ENCODE measurements at regions not wholly inside any gene's neighbourhood (a gene's known extent, or its start where the extent isn't known, plus 50 kb on each side); places are given as distances from the start of the nearest gene placed in this dataset.
"Not testable (repeated sequence)": the region's sequence is repeated elsewhere in the genome, so short reads cannot be mapped to it uniquely, and the experiment has no call there.

DNA sequence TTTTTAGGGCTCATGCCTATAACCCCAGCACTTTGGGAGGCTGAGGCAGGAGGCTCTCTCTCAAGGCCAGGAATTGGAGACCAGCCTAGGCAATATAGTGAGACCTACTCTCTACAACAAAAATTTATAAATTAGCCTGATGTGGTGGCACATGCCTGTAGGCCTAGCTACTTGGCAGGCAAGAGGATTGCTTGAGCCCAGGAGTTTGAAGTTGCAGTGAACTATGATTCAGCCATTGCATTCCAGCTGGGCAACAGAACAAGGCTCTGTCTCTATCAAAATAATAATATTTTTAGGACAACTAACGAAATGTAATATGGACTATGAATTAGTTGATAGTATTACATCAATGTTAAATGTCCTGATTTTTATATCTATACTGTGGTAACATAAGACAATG lies 68.8 kb upstream of the ARID1A start:
- Histone ChIP-seq H3K4me1 (peaks cover 5 to 70% (median 34%) of the 10 kb centered on the region in 6 donors), H3K9me3 (no peaks in the 10 kb centered on the region), H3K36me3 (no peaks in the 10 kb centered on the region), H3K27ac (peak overlapping the region in 7 of 8 donors; percentile 1 to 87 (median 39)), H3K4me3 (no peak overlapping the region), H3K27me3 (replicated peaks in 1 of 7) (no peaks in the 10 kb centered on the region)
- intact Hi-C loops (cut with DNase I; ENCODE audit: low total_unique reads) = no loop called here
- no peak for TF ChIP-seq POLR2AphosphoS5 (IDR thresholded peaks at IDR 0.05)
- TF ChIP-seq, protein P1, sequence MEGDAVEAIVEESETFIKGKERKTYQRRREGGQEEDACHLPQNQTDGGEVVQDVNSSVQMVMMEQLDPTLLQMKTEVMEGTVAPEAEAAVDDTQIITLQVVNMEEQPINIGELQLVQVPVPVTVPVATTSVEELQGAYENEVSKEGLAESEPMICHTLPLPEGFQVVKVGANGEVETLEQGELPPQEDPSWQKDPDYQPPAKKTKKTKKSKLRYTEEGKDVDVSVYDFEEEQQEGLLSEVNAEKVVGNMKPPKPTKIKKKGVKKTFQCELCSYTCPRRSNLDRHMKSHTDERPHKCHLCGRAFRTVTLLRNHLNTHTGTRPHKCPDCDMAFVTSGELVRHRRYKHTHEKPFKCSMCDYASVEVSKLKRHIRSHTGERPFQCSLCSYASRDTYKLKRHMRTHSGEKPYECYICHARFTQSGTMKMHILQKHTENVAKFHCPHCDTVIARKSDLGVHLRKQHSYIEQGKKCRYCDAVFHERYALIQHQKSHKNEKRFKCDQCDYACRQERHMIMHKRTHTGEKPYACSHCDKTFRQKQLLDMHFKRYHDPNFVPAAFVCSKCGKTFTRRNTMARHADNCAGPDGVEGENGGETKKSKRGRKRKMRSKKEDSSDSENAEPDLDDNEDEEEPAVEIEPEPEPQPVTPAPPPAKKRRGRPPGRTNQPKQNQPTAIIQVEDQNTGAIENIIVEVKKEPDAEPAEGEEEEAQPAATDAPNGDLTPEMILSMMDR (IDR thresholded peaks at IDR 0.05 in 8 of 11, conservative IDR thresholded peaks at IDR 0.05 in 3 of 11) = no peak
- no peak for TF ChIP-seq POLR2A (IDR thresholded peaks at IDR 0.05)
- DNase-seq = no peak
- 80 to 92% (median 88%) methylated on average over 1 of the region's 1 CpG for WGBS, 5 donors

DNA sequence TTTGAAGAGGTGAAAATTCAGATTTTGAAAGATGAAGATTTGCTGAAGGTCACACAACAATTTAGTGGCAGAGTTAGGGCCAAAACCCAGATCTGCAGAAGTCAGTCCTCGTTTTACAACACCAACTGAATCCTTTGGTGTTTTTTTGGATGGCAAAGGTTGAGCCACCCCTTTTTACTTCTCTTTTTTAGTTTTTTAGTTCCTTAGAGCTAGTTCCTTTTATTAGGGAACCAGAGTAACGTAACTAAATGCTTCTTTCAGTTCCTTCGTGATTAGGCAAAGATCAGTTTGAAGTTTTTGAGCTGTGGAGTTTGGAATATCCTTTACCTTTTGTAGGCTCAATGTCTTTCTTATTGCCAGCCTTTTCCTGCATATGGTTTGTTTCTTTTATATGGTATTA lies 67.9 kb upstream of the ARID1A start:
- no peak for DNase-seq
- 28 to 52% (median 46%) methylated on average over 3 of the region's 3 CpGs for WGBS, 5 donors
- Histone ChIP-seq H3K27ac (peak overlapping the region; percentile 6 to 87 (median 73)), H3K4me3 (peak overlapping the region in 1 of 8 donors; percentile 17), H3K36me3 (no peaks in the 10 kb centered on the region), H3K9me3 (no peaks in the 10 kb centered on the region), H3K27me3 (replicated peaks in 1 of 7) (no peaks in the 10 kb centered on the region), H3K4me1 (peaks cover 5 to 71% (median 38%) of the 10 kb centered on the region in 6 donors)
- TF ChIP-seq, protein P1 (IDR thresholded peaks at IDR 0.05 in 8 of 11, conservative IDR thresholded peaks at IDR 0.05 in 3 of 11) = no peak
- no peak for TF ChIP-seq POLR2AphosphoS5 (IDR thresholded peaks at IDR 0.05)
- TF ChIP-seq POLR2A (IDR thresholded peaks at IDR 0.05) = no peak
- intact Hi-C loops (cut with DNase I; ENCODE audit: low total_unique reads) = no loop called here

DNA sequence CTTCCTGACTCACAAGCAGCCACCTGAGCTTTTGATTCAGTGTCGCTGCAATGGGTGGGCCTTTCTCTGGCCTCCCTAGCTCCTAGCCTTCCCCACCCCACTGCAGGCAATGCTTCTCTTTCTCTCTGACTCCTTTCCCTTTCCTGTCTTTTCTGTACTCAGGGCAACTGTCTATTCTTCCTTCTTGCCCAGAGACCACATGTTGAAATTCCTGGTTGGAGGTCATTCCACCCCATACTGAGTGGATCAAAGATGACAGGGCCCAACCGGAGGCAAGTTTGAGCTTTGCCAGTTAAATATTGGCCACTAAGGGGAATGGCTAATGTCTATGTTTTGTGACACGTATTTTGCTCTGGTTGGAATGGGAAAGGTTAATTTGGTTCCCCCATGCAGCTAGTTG lies 65.2 kb upstream of the ARID1A start:
- Histone ChIP-seq H3K27ac (peak overlapping the region in 3 of 8 donors; percentile 53 to 70 (median 64)), H3K4me3 (no peak overlapping the region), H3K27me3 (replicated peaks in 1 of 7) (no peaks in the 10 kb centered on the region), H3K9me3 (no peaks in the 10 kb centered on the region), H3K36me3 (no peaks in the 10 kb centered on the region), H3K4me1 (peaks cover 5 to 71% (median 38%) of the 10 kb centered on the region in 6 donors)
- no peak for DNase-seq
- WGBS, 5 donors = 83 to 91% (median 85%) methylated on average over 3 of the region's 3 CpGs
- no peak for TF ChIP-seq POLR2A (IDR thresholded peaks at IDR 0.05)
- TF ChIP-seq, protein P1 (IDR thresholded peaks at IDR 0.05 in 8 of 11, conservative IDR thresholded peaks at IDR 0.05 in 3 of 11) = no peak
- no peak for TF ChIP-seq POLR2AphosphoS5 (IDR thresholded peaks at IDR 0.05)
- intact Hi-C loops (cut with DNase I; ENCODE audit: low total_unique reads) = no loop called here

DNA sequence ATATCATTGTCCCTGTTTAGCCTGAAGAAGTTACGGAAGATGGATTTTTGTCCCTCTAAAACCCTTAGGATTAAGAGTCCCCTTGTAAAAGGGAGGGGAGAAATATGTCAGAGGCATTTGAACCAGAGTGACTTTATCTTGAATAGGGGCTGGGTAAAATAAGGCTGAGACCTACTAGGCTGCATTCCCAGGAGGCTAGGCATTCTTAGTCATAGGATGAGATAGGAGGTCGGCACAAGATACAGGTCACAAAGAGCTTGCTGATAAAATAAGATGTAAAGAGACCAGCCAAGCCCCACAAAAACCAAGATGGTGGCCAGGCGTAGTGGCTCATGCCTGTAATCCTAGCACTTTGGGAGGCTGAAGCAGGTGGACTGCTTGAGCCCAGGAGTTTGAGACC lies 60.0 kb upstream of the ARID1A start:
- H3K27me3 ChIP-seq (replicated peaks in 1 of 7); H3K4me3 ChIP-seq; DNase-seq; H3K27ac ChIP-seq; intact Hi-C loops (cut with DNase I; ENCODE audit: low total_unique reads); H3K9me3 ChIP-seq; H3K36me3 ChIP-seq: not testable (repeated sequence)
- peaks cover 0 to 46% (median 19%) of the 10 kb centered on the region in 6 donors for H3K4me1 ChIP-seq
- 84 to 95% (median 94%) methylated on average over 3 of the region's 3 CpGs for WGBS, 5 donors

DNA sequence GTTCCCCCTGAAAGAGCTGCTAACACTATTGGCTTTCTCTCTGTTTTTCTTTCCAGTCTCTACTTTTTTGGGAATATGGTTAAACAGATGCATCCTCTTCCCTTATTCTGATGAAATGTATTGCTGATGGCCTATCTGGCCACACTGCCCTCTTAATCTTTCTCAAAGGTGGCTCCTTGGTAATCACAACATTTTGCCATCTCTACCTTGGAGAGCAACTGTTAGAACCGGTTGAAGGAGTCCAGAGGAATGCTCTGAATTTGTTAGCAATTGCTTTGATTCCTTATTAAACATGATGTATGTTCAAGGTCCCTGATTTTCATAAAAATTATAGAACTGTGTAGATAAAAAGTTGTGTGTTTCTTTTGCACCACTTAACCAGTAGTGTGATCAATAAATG lies 50.1 kb upstream of the ARID1A start:
- Histone ChIP-seq H3K27me3 (replicated peaks in 1 of 7) (no peaks in the 10 kb centered on the region), H3K36me3 (no peaks in the 10 kb centered on the region), H3K27ac (no peak overlapping the region), H3K4me3 (no peak overlapping the region), H3K4me1 (no peaks in the 10 kb centered on the region), H3K9me3 (no peaks in the 10 kb centered on the region)
- TF ChIP-seq POLR2A (IDR thresholded peaks at IDR 0.05) (no peak), POLR2AphosphoS5 (IDR thresholded peaks at IDR 0.05) (no peak)
- TF ChIP-seq, protein P1 (IDR thresholded peaks at IDR 0.05 in 8 of 11, conservative IDR thresholded peaks at IDR 0.05 in 3 of 11) = no peak
- no peak for DNase-seq
- intact Hi-C loops (cut with DNase I; ENCODE audit: low total_unique reads) = no loop called here
- 67 to 83% (median 76%) methylated on average over 1 of the region's 1 CpG for WGBS, 5 donors
